A673 (cell line): ENCODE measurements at regions not wholly inside any gene's neighbourhood (a gene's known extent, or its start where the extent isn't known, plus 50 kb on each side); places are given as distances from the start of the nearest gene placed in this dataset.

Source experiments
- BruUV-seq: library from RNA; stranded (reverse); fragments of 400-500 nt; replicated peaks from 2 replicates; lab custom pipeline; 2021; lab: Mats Ljungman, UMichigan
- CTCF ChIA-PET: fragments of 300-600 bp; sonication (Branson Sonifier 250); formaldehyde crosslinking; loops from one replicate; lab custom pipeline; 2022; ENCODE audit warnings: antibody characterized with exemption; lab: Charles Lee
- POLR2A ChIA-PET: fragments of 300-600 bp; sonication (Branson Sonifier 250); formaldehyde crosslinking; loops from one replicate; lab custom pipeline; 2022; ENCODE audit warnings: antibody characterized with exemption; ENCODE audit not compliant: low non-redundant PET; lab: Charles Lee
- DNase-seq: peaks from one replicate; pipeline ENCODE4 v3.0.0-alpha.2; 2015; ENCODE audit warnings: low spot score
- H3K27ac ChIP-seq: fragments of 200-600 bp; sonication (generic); 2 replicates; pipeline ENCODE4 v1.5.1; 2016; ENCODE audit warnings: mixed run types, low read depth, mild to moderate bottlenecking, mixed read lengths, antibody characterized with exemption, low read length; ENCODE audit not compliant: poor library complexity, severe bottlenecking
- H3K27me3 ChIP-seq: fragments of 200-600 bp; sonication (generic); replicated peaks from 2 replicates; pipeline ENCODE4 v1.6.1; 2017; ENCODE audit warnings: mixed run types, low read depth, mild to moderate bottlenecking, mixed read lengths, antibody characterized with exemption, low read length; ENCODE audit not compliant: insufficient read depth, poor library complexity
- H3K36me3 ChIP-seq: fragments of 200-600 bp; sonication (generic); 2 replicates; pipeline ENCODE4 v1.6.1; 2016; ENCODE audit warnings: mixed run types, mild to moderate bottlenecking, mixed read lengths, antibody characterized with exemption, low read length; ENCODE audit not compliant: insufficient read depth, poor library complexity, severe bottlenecking
- H3K4me1 ChIP-seq: fragments of 200-600 bp; sonication (generic); 2 replicates; pipeline ENCODE4 v1.6.1; 2017; ENCODE audit warnings: mixed run types, mild to moderate bottlenecking, mixed read lengths, antibody characterized with exemption, low read length; ENCODE audit not compliant: insufficient read depth, poor library complexity, severe bottlenecking
- H3K4me3 ChIP-seq: fragments of 200-600 bp; sonication (generic); 2 replicates; pipeline ENCODE4 v1.5.1; 2016; ENCODE audit warnings: low read depth, mixed run types, mild to moderate bottlenecking, mixed read lengths, low read length; ENCODE audit not compliant: poor library complexity, severe bottlenecking
- H3K9me3 ChIP-seq: fragments of 200-600 bp; sonication (generic); 2 replicates; pipeline ENCODE4 v1.6.1; 2016; ENCODE audit warnings: mixed run types, low read depth, mild to moderate bottlenecking, mixed read lengths, antibody characterized with exemption, low read length; ENCODE audit not compliant: poor library complexity, severe bottlenecking
- CTCF ChIP-seq: fragments of 300-800, 200-600 bp; sonication (generic); conservative IDR thresholded peaks from 2 replicates; pipeline ENCODE4 v1.5.1; 2017; ENCODE audit warnings: low read depth, mild to moderate bottlenecking, antibody characterized with exemption, low read length, moderate library complexity, mixed read lengths
- EZH2 ChIP-seq: fragments of 200-600 bp; sonication (generic); IDR thresholded peaks from 2 replicates; pipeline ENCODE4 v1.6.1; 2017; ENCODE audit warnings: borderline replicate concordance, low read depth, mild to moderate bottlenecking, mixed read lengths, antibody characterized with exemption, low read length; ENCODE audit not compliant: poor library complexity, severe bottlenecking
- intact Hi-C: fragments of 100-400 bp; cut with micrococcal nuclease; formaldehyde crosslinking; loops from one replicate; pipeline ENCODE4 v1.10.0; 2022; ENCODE audit not compliant: unreplicated experiment

DNA sequence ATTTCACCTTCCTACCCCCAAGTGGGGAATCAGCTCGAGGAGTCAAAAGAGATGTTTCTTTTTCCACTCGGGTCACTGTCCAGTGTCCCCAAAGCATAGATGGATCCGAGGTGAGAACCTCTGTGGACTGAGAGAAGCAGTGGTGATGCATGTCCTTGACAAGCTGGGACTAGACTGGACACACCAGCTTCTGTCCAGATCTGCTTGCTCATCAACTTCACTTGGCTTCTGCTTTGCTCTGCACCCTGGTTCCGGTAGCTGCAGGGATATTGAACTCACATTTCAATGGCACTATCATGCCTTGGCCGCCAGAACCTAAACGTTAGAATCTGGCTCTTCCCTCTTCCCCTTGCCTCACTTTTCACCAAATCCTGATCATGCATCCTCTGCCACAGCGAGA lies 50.3 kb upstream of the CXCL12 start:
- no peaks in the 10 kb centered on the region for H3K27me3 ChIP-seq
- H3K36me3 ChIP-seq: no peaks in the 10 kb centered on the region
- intact Hi-C loops: no loop called here
- ChIA-PET CTCF (no interaction called here), POLR2A (no interaction called here)
- no TSS peak for BruUV-seq
- no peak overlapping the region for H3K27ac ChIP-seq
- DNase-seq: no peak
- H3K4me1 ChIP-seq: no peaks in the 10 kb centered on the region
- peaks cover 18% of the 10 kb centered on the region for H3K9me3 ChIP-seq
- no peak overlapping the region for H3K4me3 ChIP-seq
- TF ChIP-seq EZH2 (no peak), CTCF (no peak)

DNA sequence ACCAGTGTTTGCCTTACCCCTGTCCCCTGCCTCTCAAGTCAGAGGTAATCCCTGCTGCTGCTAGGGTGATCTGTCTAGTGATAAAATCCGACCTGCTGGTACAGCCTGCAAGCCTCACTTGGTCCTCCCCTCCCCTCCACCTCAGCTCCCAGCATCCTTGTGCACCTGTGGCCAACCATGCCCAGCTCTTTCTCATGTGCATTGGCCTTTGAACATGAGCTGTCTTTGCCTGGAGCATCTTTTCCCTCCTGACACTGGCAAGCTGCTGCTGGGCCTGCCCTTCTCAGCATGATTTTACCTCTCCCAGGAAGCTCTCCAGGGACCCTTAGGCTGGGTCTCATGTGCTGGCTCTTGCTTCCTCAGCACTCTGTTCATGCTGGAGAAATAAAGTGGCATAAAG lies 51.3 kb upstream of the CXCL12 start:
- ChIA-PET CTCF (no interaction called here), POLR2A (no interaction called here)
- no TSS peak for BruUV-seq
- Histone ChIP-seq H3K4me3 (no peak overlapping the region), H3K27ac (no peak overlapping the region), H3K9me3 (peaks cover 15% of the 10 kb centered on the region), H3K36me3 (no peaks in the 10 kb centered on the region), H3K4me1 (no peaks in the 10 kb centered on the region), H3K27me3 (no peaks in the 10 kb centered on the region)
- intact Hi-C loops: no loop called here
- TF ChIP-seq CTCF: no peak
- TF ChIP-seq EZH2: no peak
- no peak for DNase-seq

DNA sequence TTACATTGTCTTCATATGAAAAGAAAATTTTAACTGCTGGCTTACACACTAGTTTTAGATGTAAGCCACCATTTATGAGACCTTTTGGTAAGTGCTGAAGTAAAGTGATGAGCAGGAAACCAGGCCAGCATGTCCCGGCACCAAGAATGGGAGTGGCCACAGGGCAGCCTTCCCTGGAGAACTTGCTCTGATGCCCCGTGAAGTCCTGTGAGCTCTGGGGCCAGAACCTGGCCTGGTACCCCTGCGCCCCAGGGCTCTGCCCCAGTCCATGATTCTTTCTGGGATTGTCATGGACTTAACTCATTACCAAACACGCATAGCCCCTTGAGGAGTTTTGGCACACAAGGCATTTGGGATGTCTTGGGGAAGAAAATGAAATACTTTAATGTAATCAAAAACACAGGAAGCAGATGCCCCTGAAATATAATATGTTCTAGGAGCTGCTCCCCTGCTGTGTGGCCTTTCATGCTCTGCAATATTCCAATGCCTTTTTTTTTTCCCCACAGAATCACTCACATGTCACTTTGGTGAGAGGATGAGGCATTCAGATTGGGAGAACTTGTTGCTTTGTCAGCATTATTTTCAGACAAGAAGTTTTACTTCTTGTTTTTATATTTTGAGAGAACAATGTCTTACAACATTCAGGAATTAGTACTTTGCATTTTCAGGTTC lies 53.1 kb upstream of the CXCL12 start:
- Histone ChIP-seq H3K27ac (no peak overlapping the region), H3K27me3 (no peaks in the 10 kb centered on the region), H3K36me3 (no peaks in the 10 kb centered on the region), H3K4me3 (no peak overlapping the region), H3K4me1 (no peaks in the 10 kb centered on the region), H3K9me3 (peaks cover 7% of the 10 kb centered on the region)
- ChIA-PET POLR2A (no interaction called here), CTCF (no interaction called here)
- no peak for DNase-seq
- no peak for TF ChIP-seq CTCF
- TF ChIP-seq EZH2: no peak
- intact Hi-C loops: no loop called here
- BruUV-seq: no TSS peak
